RWPE1 (cell line): ENCODE measurements at regions not wholly inside any gene's neighbourhood (a gene's known extent, or its start where the extent isn't known, plus 50 kb on each side); places are given as distances from the start of the nearest gene placed in this dataset.

Experiments used
- CTCF ChIA-PET: fragments of 350-600 bp; sonication (Branson Sonifier 250); formaldehyde crosslinking; extraction: SDS; loops from one replicate; lab custom pipeline; 2021; lab: Yijun Ruan, JAX
- POLR2A ChIA-PET: fragments of 400-600 bp; formaldehyde crosslinking; extraction: SDS; loops from one replicate; lab custom pipeline; 2020; ENCODE audit warnings: antibody characterized with exemption; ENCODE audit not compliant: low non-redundant PET; lab: Yijun Ruan, JAX
- DNase-seq: peaks from one replicate; pipeline ENCODE4 v3.0.0; 2012; ENCODE audit warnings: low spot score
- H3K27ac ChIP-seq: fragments of 450-650 bp; 2 replicates; pipeline ENCODE4 v1.5.1; 2017
- TF ChIP-seq, protein P1 (sequence below): fragments of 450-650 bp; conservative IDR thresholded peaks from 2 replicates; pipeline ENCODE4 v1.5.1; 2017; ENCODE audit warnings: low read depth, mild to moderate bottlenecking

DNA sequence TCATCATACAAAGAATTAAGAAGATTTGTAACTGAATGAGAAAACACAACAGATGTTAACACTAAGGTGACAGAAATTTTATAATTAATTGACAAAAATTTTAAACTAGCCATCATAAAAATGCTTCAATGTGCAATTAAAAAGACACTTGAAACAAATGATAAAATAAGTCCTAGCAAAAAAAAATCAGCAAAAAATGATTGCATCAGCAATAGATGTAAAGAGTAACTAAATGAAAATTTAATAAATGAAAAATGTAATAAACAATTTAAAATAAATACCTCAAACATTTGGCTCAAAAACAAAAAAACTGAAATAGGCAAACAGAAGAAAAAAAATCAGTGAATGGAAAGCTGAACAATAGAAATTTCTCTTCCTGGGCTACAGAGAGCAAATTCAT lies 380.7 kb upstream of the GALNTL6 start:
- H3K27ac ChIP-seq, result no peak overlapping the region
- ChIA-PET POLR2A (no interaction called here), CTCF (no interaction called here)
- TF ChIP-seq, protein P1, sequence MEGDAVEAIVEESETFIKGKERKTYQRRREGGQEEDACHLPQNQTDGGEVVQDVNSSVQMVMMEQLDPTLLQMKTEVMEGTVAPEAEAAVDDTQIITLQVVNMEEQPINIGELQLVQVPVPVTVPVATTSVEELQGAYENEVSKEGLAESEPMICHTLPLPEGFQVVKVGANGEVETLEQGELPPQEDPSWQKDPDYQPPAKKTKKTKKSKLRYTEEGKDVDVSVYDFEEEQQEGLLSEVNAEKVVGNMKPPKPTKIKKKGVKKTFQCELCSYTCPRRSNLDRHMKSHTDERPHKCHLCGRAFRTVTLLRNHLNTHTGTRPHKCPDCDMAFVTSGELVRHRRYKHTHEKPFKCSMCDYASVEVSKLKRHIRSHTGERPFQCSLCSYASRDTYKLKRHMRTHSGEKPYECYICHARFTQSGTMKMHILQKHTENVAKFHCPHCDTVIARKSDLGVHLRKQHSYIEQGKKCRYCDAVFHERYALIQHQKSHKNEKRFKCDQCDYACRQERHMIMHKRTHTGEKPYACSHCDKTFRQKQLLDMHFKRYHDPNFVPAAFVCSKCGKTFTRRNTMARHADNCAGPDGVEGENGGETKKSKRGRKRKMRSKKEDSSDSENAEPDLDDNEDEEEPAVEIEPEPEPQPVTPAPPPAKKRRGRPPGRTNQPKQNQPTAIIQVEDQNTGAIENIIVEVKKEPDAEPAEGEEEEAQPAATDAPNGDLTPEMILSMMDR, result no peak
- DNase-seq, result no peak

DNA sequence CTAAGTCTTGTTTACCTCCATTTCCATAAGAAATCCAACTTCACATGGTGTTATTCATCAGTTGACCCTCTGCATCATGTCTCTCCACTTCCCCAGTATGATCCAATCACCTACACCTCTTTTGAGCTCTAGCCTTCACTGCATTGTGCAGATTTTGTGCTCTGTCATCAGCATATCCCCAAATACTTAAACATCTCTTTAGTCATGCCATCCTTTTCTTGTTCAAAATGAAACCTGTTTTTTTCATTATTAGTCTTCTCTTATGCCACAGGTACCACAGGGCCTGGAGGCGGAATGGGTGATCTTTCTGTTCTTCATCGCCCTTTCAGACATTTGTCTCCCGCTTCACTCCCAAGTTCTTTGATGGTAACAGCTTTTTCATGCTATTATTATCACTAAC lies 382.7 kb upstream of the GALNTL6 start:
- POLR2A ChIA-PET, result no interaction called here
- CTCF ChIA-PET, result interaction anchor here (0.6 kb wide), 1 partner anchor 408 kb away, joined by 4 read pairs; no protein-coding TSS in a partner anchor
- DNase-seq, result no peak
- H3K27ac ChIP-seq, result no peak overlapping the region
- TF ChIP-seq, protein P1, result no peak

DNA sequence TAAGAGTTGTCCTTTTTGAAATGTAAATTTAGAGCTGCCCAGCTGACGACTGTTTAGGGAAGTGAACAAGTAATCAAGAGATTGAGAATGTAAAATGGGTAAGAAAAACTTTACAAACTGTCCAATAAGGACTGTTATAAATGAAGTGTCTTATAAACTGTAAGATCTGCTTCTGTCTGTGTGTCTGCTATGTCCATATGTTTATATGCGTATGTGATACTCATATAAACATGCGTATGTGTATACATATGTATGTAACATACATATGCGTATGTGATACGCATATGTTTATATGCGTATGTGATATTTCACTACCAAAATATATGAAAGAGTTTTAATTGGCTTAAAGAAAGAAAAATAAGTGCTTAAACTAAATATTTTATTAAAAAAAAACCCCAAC lies 416.0 kb upstream of the GALNTL6 start:
- no peak for DNase-seq
- no peak overlapping the region for H3K27ac ChIP-seq
- ChIA-PET POLR2A (no interaction called here), CTCF (no interaction called here)
- TF ChIP-seq, protein P1, result no peak

DNA sequence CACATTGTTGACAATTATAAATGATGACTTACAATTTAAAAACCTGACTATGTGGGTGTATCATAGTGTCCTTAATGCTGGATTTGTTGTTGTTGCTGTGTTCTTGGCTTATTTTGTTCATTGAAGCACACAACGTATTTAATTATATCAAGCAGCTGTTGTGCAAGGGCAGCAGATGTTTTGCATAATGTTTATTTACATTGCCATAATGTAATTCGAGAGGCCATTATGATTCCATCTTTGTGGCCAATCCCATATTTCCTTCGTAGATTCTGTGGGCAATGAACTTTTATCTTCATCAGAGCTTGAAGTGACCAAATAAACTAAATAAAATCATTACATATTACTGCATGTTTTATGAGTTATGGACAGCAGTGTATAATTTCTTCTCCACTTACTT lies 422.6 kb upstream of the GALNTL6 start:
- POLR2A ChIA-PET, result no interaction called here
- CTCF ChIA-PET, result no interaction called here
- H3K27ac ChIP-seq, result no peak overlapping the region
- no peak for DNase-seq
- TF ChIP-seq, protein P1, result no peak

DNA sequence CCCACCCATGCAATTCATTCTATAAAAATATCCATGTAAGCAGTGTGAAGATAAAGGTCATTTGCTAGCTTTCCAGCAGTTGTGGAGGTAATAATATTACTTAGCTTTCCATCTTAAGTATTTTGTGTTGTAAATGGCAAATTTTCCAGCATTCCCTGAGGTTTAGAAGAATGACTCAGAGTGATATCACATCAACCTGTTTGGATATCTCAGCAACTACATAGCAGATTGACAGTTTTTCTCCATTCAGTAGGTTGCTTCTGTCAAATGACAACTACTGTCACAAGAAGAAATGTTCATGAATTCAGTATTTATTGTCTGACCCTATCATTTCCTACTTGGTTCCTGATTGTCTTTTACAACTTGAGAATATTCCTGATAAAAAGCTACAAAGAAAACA lies 434.9 kb upstream of the GALNTL6 start:
- TF ChIP-seq, protein P1, result no peak
- ChIA-PET CTCF (interaction anchor here (0.6 kb wide), 1 partner anchor 716 kb away, joined by 3 read pairs; no protein-coding TSS in a partner anchor), POLR2A (no interaction called here)
- no peak for DNase-seq
- no peak overlapping the region for H3K27ac ChIP-seq

DNA sequence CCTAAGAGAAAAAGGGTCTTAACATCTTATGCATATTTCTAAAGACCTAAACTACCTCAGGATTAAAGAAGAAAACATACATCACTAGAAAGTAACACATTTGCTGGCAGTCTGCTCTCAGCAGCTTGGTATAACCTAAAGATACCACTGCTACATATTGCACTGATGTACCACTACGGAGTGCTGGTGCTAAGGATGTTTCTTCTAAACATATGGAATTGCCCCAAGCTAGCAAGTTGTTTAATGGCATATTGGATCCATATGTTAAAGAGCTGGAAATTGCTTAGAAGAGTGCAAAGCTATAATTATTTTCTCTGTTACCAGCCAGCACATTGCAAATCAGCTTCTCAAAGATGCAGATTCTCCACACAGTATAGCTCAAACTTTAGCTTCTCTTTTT lies 436.5 kb upstream of the GALNTL6 start:
- DNase-seq, result no peak
- CTCF ChIA-PET, result no interaction called here
- H3K27ac ChIP-seq, result no peak overlapping the region
- POLR2A ChIA-PET, result no interaction called here
- TF ChIP-seq, protein P1, result no peak
